Transverse colon (tissue), 4 donors: ENCODE measurements at regions not wholly inside any gene's neighbourhood (a gene's known extent, or its start where the extent isn't known, plus 50 kb on each side); places are given as distances from the start of the nearest gene placed in this dataset.

ENCODE experiments used
- POLR2A ChIP-seq: fragments of 450-650 bp; IDR thresholded peaks from one replicate; pipeline ENCODE4 v1.6.1; 2016; ENCODE audit warnings: antibody characterized with exemption, mild to moderate bottlenecking, moderate library complexity
- POLR2AphosphoS5 ChIP-seq, 3 donors: sonication (generic); formaldehyde crosslinking; IDR thresholded peaks; one replicate each; pipeline ENCODE4 v1.6.1; 2016; ENCODE audit warnings: antibody characterized with exemption in 3 of 3
- TF ChIP-seq, protein P1 (sequence below), 5 experiments: fragments of 200-600 bp in 3 of 5; fragments of 450-650 bp in 2 of 5; sonication (generic) in 3 of 5; IDR thresholded peaks; 1 replicate in 2 of 5; 2 replicates in 3 of 5; pipeline ENCODE4 v1.5.1; 2016 to 2017; ENCODE audit warnings: antibody characterized with exemption in 5 of 5, inconsistent platforms in 3 of 5, mild to moderate bottlenecking in 2 of 5, moderate library complexity in 1 of 5

DNA sequence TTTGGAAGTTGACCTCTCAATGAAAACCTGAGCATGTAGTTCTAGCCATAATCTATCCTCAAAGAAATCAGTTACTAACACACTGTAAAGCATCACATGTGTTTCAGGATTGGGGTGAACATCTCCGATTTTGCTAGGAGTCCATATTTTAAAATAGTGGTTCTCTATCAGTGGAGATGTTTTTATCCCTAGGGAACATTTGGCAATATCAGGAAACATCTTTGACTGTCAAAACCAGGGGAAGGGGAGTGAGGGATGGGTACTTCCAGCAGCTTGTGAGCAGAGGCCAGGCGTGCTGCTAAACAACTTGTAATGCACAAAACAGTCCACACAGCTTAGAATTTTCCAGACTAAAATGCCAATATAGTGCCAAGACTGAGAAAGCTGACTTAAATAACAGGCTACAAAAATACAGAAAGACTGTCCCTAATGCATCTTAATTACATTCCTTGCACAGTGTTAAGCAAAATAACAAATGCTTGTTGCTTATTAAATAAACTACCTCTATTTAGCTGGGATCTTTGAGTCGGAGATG is 120.9 kb downstream of the CRPPA start:
- TF ChIP-seq, protein P1, sequence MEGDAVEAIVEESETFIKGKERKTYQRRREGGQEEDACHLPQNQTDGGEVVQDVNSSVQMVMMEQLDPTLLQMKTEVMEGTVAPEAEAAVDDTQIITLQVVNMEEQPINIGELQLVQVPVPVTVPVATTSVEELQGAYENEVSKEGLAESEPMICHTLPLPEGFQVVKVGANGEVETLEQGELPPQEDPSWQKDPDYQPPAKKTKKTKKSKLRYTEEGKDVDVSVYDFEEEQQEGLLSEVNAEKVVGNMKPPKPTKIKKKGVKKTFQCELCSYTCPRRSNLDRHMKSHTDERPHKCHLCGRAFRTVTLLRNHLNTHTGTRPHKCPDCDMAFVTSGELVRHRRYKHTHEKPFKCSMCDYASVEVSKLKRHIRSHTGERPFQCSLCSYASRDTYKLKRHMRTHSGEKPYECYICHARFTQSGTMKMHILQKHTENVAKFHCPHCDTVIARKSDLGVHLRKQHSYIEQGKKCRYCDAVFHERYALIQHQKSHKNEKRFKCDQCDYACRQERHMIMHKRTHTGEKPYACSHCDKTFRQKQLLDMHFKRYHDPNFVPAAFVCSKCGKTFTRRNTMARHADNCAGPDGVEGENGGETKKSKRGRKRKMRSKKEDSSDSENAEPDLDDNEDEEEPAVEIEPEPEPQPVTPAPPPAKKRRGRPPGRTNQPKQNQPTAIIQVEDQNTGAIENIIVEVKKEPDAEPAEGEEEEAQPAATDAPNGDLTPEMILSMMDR (IDR thresholded peaks at IDR 0.05), result no peak
- no peak for TF ChIP-seq POLR2A
- no peak for TF ChIP-seq POLR2AphosphoS5 (IDR thresholded peaks at IDR 0.05)
